Endodermal cell (in vitro differentiated cells): ENCODE measurements at regions not wholly inside any gene's neighbourhood (a gene's known extent, or its start where the extent isn't known, plus 50 kb on each side); places are given as distances from the start of the nearest gene placed in this dataset.

Experiments
- DNase-seq: peaks from one replicate; pipeline ENCODE4 v3.0.0-alpha.2; 2017
- H3K27ac ChIP-seq: 2 replicates; pipeline ENCODE4 v1.5.1; 2013; ENCODE audit warnings: mild to moderate bottlenecking, low read depth, low read length, moderate library complexity
- H3K27me3 ChIP-seq: 2 replicates; pipeline ENCODE4 v1.6.1; 2013; ENCODE audit warnings: mild to moderate bottlenecking, low read length, moderate library complexity; ENCODE audit not compliant: insufficient read depth, control insufficient read depth, poor library complexity, severe bottlenecking
- H3K36me3 ChIP-seq: 2 replicates; pipeline ENCODE4 v1.7.0; 2013; ENCODE audit warnings: mild to moderate bottlenecking, low read length, moderate library complexity; ENCODE audit not compliant: control insufficient read depth, insufficient read depth
- H3K4me1 ChIP-seq: one replicate; pipeline ENCODE4 v1.7.0; 2013; ENCODE audit warnings: low read length; ENCODE audit not compliant: control insufficient read depth, insufficient read depth
- H3K4me3 ChIP-seq: 2 replicates; pipeline ENCODE4 v1.5.1; 2013; ENCODE audit warnings: mild to moderate bottlenecking, low read length, moderate library complexity
- H3K9ac ChIP-seq: 2 replicates; pipeline ENCODE4 v1.6.1; 2013; ENCODE audit warnings: mild to moderate bottlenecking, low read length, moderate library complexity; ENCODE audit not compliant: poor library complexity, severe bottlenecking; ENCODE audit errors: extremely low read depth
- H3K9me3 ChIP-seq: 2 replicates; pipeline ENCODE4 v1.6.1; 2013; ENCODE audit warnings: mild to moderate bottlenecking, low read length, moderate library complexity; ENCODE audit not compliant: control insufficient read depth
- H3K27ac Mint-ChIP-seq: 2 replicates; pipeline ENCODE4 v1.8.0; 2020; ENCODE audit warnings: mixed read lengths
- H3K27me3 Mint-ChIP-seq: 2 replicates; pipeline ENCODE4 v1.8.0; 2021; ENCODE audit warnings: mild to moderate bottlenecking, mixed read lengths; ENCODE audit not compliant: insufficient read depth
- H3K36me3 Mint-ChIP-seq: 2 replicates; pipeline ENCODE4 v1.8.0; 2020; ENCODE audit warnings: low read depth, mixed read lengths
- H3K4me1 Mint-ChIP-seq: 2 replicates; pipeline ENCODE4 v1.8.0; 2020; ENCODE audit warnings: mixed read lengths
- H3K4me3 Mint-ChIP-seq: 2 replicates; pipeline ENCODE4 v1.8.0; 2020; ENCODE audit warnings: mild to moderate bottlenecking, moderate library complexity, mixed read lengths
- H3K9me3 Mint-ChIP-seq: 2 replicates; pipeline ENCODE4 v1.8.0; 2020; ENCODE audit warnings: mild to moderate bottlenecking, mixed read lengths
- WGBS, 2 experiments: methylation state at CpG; one replicate each; pipeline versions ENCODE4 v1.1.5 to v1.1.7; 2013; ENCODE audit warnings: missing lambda C conversion rate in 2 of 2, mixed read lengths in 1 of 2; ENCODE audit not compliant: insufficient coverage in 1 of 2, insufficient read length in 1 of 2; 5-methylcytosine and 5-hydroxymethylcytosine counted together
- TF ChIP-seq, protein P1 (sequence below): fragments of 200-600 bp; sonication (generic); conservative IDR thresholded peaks from 2 replicates; pipeline ENCODE4 v1.5.0; 2021; ENCODE audit warnings: antibody characterized with exemption, mild to moderate bottlenecking

DNA sequence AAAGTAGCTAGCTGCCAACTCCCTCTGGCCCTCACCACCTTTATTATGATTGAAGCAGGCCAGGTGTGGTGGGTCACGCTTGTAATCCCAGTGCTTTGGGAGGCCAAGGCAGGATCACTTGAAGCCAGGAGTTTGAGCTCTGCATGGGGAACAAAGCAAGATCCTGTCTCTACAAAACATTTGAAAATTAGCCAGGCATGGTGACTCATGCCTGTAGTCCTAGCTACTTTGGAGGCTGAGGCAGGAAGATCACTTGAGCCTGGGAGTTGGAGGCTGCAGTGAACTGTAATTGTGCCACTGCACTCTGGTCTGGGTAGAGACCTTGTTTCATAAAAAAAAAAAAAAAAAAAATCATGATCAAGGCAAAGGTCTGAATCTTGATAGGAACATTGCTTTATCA lies 467.0 kb upstream of the DIPK2B start:
- DNase-seq, result no peak
- Histone ChIP-seq H3K4me3 (no peak overlapping the region), H3K36me3 (no peaks in the 10 kb centered on the region), H3K9me3 (no peaks in the 10 kb centered on the region), H3K27me3 (no peaks in the 10 kb centered on the region), H3K27ac (no peak overlapping the region), H3K9ac (no peak overlapping the region), H3K4me1 (no peaks in the 10 kb centered on the region)
- peaks cover 57% of the 10 kb centered on the region for H3K9me3 Mint-ChIP-seq
- no peak overlapping the region for H3K4me3 Mint-ChIP-seq
- TF ChIP-seq, protein P1, sequence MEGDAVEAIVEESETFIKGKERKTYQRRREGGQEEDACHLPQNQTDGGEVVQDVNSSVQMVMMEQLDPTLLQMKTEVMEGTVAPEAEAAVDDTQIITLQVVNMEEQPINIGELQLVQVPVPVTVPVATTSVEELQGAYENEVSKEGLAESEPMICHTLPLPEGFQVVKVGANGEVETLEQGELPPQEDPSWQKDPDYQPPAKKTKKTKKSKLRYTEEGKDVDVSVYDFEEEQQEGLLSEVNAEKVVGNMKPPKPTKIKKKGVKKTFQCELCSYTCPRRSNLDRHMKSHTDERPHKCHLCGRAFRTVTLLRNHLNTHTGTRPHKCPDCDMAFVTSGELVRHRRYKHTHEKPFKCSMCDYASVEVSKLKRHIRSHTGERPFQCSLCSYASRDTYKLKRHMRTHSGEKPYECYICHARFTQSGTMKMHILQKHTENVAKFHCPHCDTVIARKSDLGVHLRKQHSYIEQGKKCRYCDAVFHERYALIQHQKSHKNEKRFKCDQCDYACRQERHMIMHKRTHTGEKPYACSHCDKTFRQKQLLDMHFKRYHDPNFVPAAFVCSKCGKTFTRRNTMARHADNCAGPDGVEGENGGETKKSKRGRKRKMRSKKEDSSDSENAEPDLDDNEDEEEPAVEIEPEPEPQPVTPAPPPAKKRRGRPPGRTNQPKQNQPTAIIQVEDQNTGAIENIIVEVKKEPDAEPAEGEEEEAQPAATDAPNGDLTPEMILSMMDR, result no peak
- no peak overlapping the region for H3K27ac Mint-ChIP-seq
- WGBS, 2 experiments, result 89% methylated on average over 1 of the region's 1 CpG; no CpG with 5 or more reads in 1 of the 2 experiments
- no peaks in the 10 kb centered on the region for H3K27me3 Mint-ChIP-seq
- no peaks in the 10 kb centered on the region for H3K36me3 Mint-ChIP-seq
- H3K4me1 Mint-ChIP-seq, result no peaks in the 10 kb centered on the region

DNA sequence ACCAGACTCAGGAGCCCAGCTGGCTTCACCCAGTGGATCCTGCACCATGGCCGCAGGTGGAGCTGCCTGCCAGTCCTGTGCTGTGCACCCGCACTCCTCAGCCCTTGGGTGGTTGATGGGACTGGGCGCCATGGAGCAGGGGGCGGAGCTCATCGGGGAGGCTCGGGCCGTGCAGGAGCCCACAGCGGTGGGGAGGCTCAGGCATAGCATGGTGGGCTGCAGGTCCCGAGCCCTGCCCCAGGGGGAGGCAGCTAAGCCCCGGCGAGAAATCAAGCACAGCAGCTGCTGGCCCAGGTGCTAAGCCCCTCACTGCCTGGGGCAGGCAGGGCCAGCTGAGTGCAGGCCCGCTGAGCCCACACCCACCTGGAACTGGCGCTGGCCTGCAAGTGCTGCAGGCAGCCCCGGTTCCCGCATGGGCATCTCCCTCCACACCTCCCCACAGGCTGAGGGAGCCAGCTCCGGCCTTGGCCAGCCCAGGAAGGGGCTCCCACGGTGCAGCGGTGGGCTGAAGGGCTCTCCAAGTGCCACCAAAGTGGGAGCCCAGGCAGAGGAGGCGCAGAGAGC lies 464.1 kb upstream of the DIPK2B start:
- H3K9me3 ChIP-seq, result no peaks in the 10 kb centered on the region
- H3K4me1 ChIP-seq, result no peaks in the 10 kb centered on the region
- H3K27ac Mint-ChIP-seq, result no peak overlapping the region
- no peak overlapping the region for H3K9ac ChIP-seq
- H3K36me3 ChIP-seq, result no peaks in the 10 kb centered on the region
- 96% methylated on average over 17 of the region's 19 CpGs; no CpG with 5 or more reads in 1 of the 2 experiments for WGBS, 2 experiments
- TF ChIP-seq, protein P1, result no peak
- no peaks in the 10 kb centered on the region for H3K27me3 Mint-ChIP-seq
- H3K4me3 Mint-ChIP-seq, result no peak overlapping the region
- H3K36me3 Mint-ChIP-seq, result no peaks in the 10 kb centered on the region
- no peak overlapping the region for H3K4me3 ChIP-seq
- H3K4me1 Mint-ChIP-seq, result no peaks in the 10 kb centered on the region
- no peak overlapping the region for H3K27ac ChIP-seq
- H3K9me3 Mint-ChIP-seq, result peaks cover 63% of the 10 kb centered on the region
- DNase-seq, result no peak
- H3K27me3 ChIP-seq, result no peaks in the 10 kb centered on the region

GRCh38 chrX:45660477-45660876 lies 459.8 kb upstream of the DIPK2B start:
- Mint-ChIP-seq H3K27ac (no peak overlapping the region), H3K4me1 (no peaks in the 10 kb centered on the region), H3K9me3 (peaks cover 58% of the 10 kb centered on the region), H3K36me3 (no peaks in the 10 kb centered on the region), H3K4me3 (no peak overlapping the region), H3K27me3 (no peaks in the 10 kb centered on the region)
- TF ChIP-seq, protein P1, result no peak
- H3K4me3 ChIP-seq, result no peak overlapping the region
- WGBS, 2 experiments, result 94% methylated on average over 1 of the region's 2 CpGs; no CpG with 5 or more reads in 1 of the 2 experiments
- H3K27me3 ChIP-seq, result no peaks in the 10 kb centered on the region
- H3K9ac ChIP-seq, result no peak overlapping the region
- H3K36me3 ChIP-seq, result no peaks in the 10 kb centered on the region
- H3K27ac ChIP-seq, result no peak overlapping the region
- no peaks in the 10 kb centered on the region for H3K9me3 ChIP-seq
- no peak for DNase-seq
- no peaks in the 10 kb centered on the region for H3K4me1 ChIP-seq
